Right lobe of liver (tissue), 4 donors: ENCODE measurements at regions not wholly inside any gene's neighbourhood (a gene's known extent, or its start where the extent isn't known, plus 50 kb on each side); places are given as distances from the start of the nearest gene placed in this dataset.
"Not testable (repeated sequence)": the region's sequence is repeated elsewhere in the genome, so short reads cannot be mapped to it uniquely, and the experiment has no call there.

Source experiments
- CTCF ChIP-seq, 4 donors: fragments of 200-600 bp in 3 of 4; fragments of 450-650 bp in 1 of 4; IDR thresholded peaks; one replicate each; pipeline versions ENCODE4 v1.5.1 to v1.8.0; 2016 to 2022; ENCODE audit warnings: antibody characterized with exemption in 4 of 4, mild to moderate bottlenecking in 2 of 4
- POLR2A ChIP-seq: fragments of 450-650 bp; IDR thresholded peaks from one replicate; pipeline ENCODE4 v1.6.1; 2017; ENCODE audit warnings: antibody characterized with exemption, mild to moderate bottlenecking
- donor health status: DM: no; HTN: no; CAD: no.
- donor health status: DM: no; HTN: no; CAD: no.
- donor health status: DM: no; HTN: yes; CAD: no.

- TF ChIP-seq POLR2A; CTCF (IDR thresholded peaks at IDR 0.05): not testable (repeated sequence)
These were observed 53.0 kb upstream of the ARL17B start for GRCh38 chr17:46414559-46414958.
